ENCODE measurements at regions not wholly inside any gene's neighbourhood (a gene's known extent, or its start where the extent isn't known, plus 50 kb on each side); places are given as distances from the start of the nearest gene placed in this dataset.

DNA sequence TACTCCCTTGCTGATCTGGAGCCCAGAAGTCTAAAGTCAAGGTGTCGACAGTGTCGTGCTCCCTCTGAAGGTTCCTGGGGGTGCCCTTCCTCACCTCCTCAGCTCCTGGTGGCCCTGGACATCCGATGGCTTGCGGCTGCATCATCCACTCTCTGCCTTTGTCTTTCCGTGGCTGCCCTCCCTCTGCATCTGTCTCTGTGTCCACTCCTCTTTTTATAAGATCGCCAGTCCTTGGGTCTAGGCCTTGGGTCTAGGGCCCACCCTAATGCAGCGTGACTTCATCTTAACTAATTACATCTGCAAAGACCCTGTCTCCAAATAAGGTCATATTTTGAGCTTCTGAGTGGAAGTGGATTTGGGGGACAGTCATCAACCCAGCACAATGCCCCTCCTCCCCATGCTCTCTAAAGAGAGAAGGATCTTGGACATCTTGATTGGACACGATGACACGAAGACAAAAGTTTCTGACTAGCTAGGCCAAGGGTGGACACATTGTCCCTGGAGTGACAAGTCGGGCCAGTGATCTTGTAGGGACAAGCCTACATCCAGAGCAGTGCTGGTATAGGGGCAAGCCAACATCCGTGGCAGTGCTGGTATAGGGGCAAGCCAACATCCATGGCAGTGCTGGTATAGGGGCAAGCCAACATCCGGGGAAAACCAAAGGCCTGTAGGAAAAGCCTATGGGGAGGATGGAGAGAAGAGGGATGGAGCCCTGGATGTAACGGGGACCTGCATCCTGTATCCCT, 93.9 kb upstream of the DIO3 start:
- no peak for ATAC-seq (replicated peaks in 1 of 4)
- Histone ChIP-seq H3K4me1 (ENCODE audit: control insufficient read depth in 1 of 2, extremely low read depth in 1 of 2, insufficient read depth in 2 of 2, low read length in 2 of 2) (no peaks in the 10 kb centered on the region), H3K27ac (ENCODE audit: low read length) (no peak overlapping the region), H3K36me3 (ENCODE audit: control insufficient read depth in 2 of 2, extremely low read depth in 1 of 2, insufficient read depth in 1 of 2, low read length in 1 of 2) (no peaks in the 10 kb centered on the region), H3K9me3 (no peaks in the 10 kb centered on the region), H3K4me3 (ENCODE audit: control insufficient read depth in 1 of 2, extremely low read depth in 1 of 2, low read length in 1 of 2) (no peak overlapping the region), H3K27me3 (replicated peaks in 1 of 2; ENCODE audit: control insufficient read depth in 2 of 2, extremely low read depth in 1 of 2, insufficient read depth in 2 of 2, low read length in 1 of 2) (peaks cover 0 to 69% of the 10 kb centered on the region in 2 experiments)
- H3K27me3 Mint-ChIP-seq = peaks cover 7 to 9% of the 10 kb centered on the region in 2 donors
- no peaks in the 10 kb centered on the region for H3K36me3 Mint-ChIP-seq
- no peaks in the 10 kb centered on the region for H3K9me3 Mint-ChIP-seq
- POLR2A ChIA-PET = no interaction called here
- CTCF ChIA-PET = no interaction called here
- H3K4me1 Mint-ChIP-seq = no peaks in the 10 kb centered on the region
- H3K27ac Mint-ChIP-seq = no peak overlapping the region
- peak in 1 of 35 experiments; percentile 14 for DNase-seq
- WGBS (ENCODE audit: insufficient coverage) = 83% methylated on average over 9 of the region's 13 CpGs
- H3K4me3 Mint-ChIP-seq = no peak overlapping the region

DNA sequence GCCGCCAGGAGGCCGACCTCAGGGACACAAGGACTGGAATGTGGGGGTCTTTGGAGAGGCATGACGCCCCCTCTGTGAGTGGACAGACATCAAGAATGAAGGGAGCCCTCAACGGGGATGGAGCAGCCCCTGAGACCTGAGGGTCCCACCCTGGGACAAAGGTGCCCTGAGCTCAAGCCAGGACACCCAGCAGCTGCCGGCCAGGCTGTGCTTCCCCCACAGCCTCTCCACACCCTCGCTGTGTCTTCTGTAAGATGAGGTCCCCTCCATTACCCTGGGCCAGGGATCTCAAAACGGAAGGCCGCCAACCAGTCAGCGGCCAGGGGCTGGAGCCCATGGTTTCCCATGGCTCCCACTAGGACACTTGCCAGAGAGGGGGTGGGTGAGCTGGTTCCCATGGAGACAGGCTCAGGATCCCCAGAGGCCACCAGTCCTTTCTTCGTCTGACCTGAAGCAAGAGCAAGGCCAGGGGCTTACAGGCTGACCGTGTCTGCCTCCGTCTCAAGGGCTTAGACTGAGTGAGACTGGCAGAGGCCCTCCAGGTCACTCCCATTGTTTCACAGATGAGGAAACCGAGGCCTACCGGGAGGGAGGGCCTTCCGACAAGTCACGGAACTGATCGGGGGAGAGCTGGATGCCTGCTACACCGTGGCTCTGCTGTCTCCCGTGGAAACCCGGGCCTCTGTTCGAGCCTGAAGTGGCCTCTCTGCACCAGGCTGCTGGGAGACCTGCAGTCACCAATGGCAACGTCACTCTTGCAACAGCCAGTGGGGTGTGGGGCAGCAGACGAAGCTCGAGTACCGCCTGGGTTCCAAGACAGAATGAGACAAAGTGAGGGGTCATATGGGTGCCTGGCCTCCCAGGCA, 91.7 kb upstream of the DIO3 start:
- H3K27ac Mint-ChIP-seq = no peak overlapping the region
- no peak overlapping the region for H3K27ac ChIP-seq (ENCODE audit: low read length)
- ChIA-PET CTCF (no interaction called here), POLR2A (no interaction called here)
- H3K9me3 Mint-ChIP-seq = no peaks in the 10 kb centered on the region
- no peaks in the 10 kb centered on the region for H3K36me3 Mint-ChIP-seq
- ATAC-seq (replicated peaks in 1 of 4) (no peak), DNase-seq (no peak)
- no peaks in the 10 kb centered on the region for H3K36me3 ChIP-seq (ENCODE audit: control insufficient read depth in 2 of 2, extremely low read depth in 1 of 2, insufficient read depth in 1 of 2, low read length in 1 of 2)
- no peak overlapping the region for H3K4me3 ChIP-seq (ENCODE audit: control insufficient read depth in 1 of 2, extremely low read depth in 1 of 2, low read length in 1 of 2)
- H3K9me3 ChIP-seq = no peaks in the 10 kb centered on the region
- H3K4me1 ChIP-seq (ENCODE audit: control insufficient read depth in 1 of 2, extremely low read depth in 1 of 2, insufficient read depth in 2 of 2, low read length in 2 of 2) = no peaks in the 10 kb centered on the region
- 78% methylated on average over 18 of the region's 25 CpGs for WGBS (ENCODE audit: insufficient coverage)
- peaks cover 9 to 16% of the 10 kb centered on the region in 2 donors for H3K27me3 Mint-ChIP-seq
- peaks cover 0 to 64% of the 10 kb centered on the region in 2 experiments for H3K27me3 ChIP-seq (replicated peaks in 1 of 2; ENCODE audit: control insufficient read depth in 2 of 2, extremely low read depth in 1 of 2, insufficient read depth in 2 of 2, low read length in 1 of 2)
- no peaks in the 10 kb centered on the region for H3K4me1 Mint-ChIP-seq
- no peak overlapping the region for H3K4me3 Mint-ChIP-seq

DNA sequence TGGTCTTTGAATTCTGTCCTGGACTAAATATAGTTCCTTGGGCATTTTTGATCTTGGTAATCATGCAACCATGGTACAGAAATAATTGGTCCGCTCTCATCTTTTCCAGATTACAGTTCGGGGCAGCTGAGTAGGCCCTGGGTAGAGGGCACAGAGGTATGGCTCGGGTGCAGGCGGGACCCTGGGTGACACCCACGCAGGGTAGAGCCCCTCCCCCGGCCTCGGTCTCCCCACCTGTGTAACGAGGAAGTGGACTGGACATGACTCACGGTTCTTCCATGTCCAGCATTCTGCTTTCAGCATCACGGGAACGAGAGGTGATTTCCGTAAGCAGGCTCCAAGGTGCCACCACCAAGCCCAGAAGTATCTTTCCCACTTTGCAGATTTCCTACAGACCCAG, 91.0 kb upstream of the DIO3 start:
- no peak for DNase-seq
- no peaks in the 10 kb centered on the region for H3K4me1 Mint-ChIP-seq
- Histone ChIP-seq H3K4me1 (ENCODE audit: control insufficient read depth in 1 of 2, extremely low read depth in 1 of 2, insufficient read depth in 2 of 2, low read length in 2 of 2) (no peaks in the 10 kb centered on the region), H3K27ac (ENCODE audit: low read length) (no peak overlapping the region), H3K36me3 (ENCODE audit: control insufficient read depth in 2 of 2, extremely low read depth in 1 of 2, insufficient read depth in 1 of 2, low read length in 1 of 2) (no peaks in the 10 kb centered on the region), H3K4me3 (ENCODE audit: control insufficient read depth in 1 of 2, extremely low read depth in 1 of 2, low read length in 1 of 2) (no peak overlapping the region), H3K9me3 (no peaks in the 10 kb centered on the region), H3K27me3 (replicated peaks in 1 of 2; ENCODE audit: control insufficient read depth in 2 of 2, extremely low read depth in 1 of 2, insufficient read depth in 2 of 2, low read length in 1 of 2) (peaks cover 0 to 62% of the 10 kb centered on the region in 2 experiments)
- ChIA-PET POLR2A (no interaction called here), CTCF (no interaction called here)
- no peak overlapping the region for H3K27ac Mint-ChIP-seq
- H3K9me3 Mint-ChIP-seq = no peaks in the 10 kb centered on the region
- H3K27me3 Mint-ChIP-seq = peaks cover 9 to 14% of the 10 kb centered on the region in 2 donors
- 73% methylated on average over 12 of the region's 12 CpGs for WGBS (ENCODE audit: insufficient coverage)
- no peak overlapping the region for H3K4me3 Mint-ChIP-seq
- no peak for ATAC-seq (replicated peaks in 1 of 4)
- H3K36me3 Mint-ChIP-seq = no peaks in the 10 kb centered on the region

DNA sequence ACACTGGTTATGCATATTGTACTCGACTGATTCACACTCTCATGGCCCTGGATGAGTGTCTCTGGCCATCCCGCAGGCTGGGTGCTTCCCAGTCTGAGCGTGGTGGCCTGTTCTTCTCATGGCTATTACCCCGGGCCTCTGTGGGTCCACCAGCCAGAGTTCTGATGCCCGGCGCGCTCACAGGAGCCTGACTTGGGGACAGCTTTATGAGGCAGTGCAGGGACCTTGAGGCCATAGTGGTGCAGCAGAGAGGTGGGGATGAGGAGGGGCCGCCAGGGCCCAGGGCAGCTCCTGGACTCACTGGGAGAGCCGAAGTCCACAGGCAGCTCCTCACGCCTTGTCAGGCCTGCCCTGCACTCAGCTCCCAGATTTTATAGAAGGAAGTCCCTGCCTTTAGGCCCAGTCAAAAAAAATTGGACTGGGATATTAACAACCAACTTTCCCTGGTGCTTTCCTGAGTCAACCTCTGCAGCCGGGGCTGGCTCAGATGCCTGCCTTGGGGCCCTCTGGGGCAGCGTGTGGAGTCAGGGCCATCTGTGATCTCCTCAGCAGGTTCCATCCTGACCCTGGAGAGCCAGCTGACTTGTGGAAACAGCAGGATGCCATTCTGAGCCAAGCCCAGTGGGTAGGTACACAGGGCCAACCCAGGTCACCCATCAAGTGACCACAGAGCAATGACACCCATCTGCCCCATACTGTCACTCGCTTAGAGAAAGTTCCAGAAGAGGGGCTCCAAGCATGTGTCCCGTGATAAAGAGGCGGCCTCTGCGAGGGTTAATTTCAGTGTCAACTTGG, 89.4 kb upstream of the DIO3 start:
- DNase-seq (no peak), ATAC-seq (replicated peaks in 1 of 4) (no peak)
- Histone ChIP-seq H3K4me3 (ENCODE audit: control insufficient read depth in 1 of 2, extremely low read depth in 1 of 2, low read length in 1 of 2) (no peak overlapping the region), H3K9me3 (no peaks in the 10 kb centered on the region), H3K4me1 (ENCODE audit: control insufficient read depth in 1 of 2, extremely low read depth in 1 of 2, insufficient read depth in 2 of 2, low read length in 2 of 2) (no peaks in the 10 kb centered on the region), H3K36me3 (ENCODE audit: control insufficient read depth in 2 of 2, extremely low read depth in 1 of 2, insufficient read depth in 1 of 2, low read length in 1 of 2) (no peaks in the 10 kb centered on the region), H3K27ac (ENCODE audit: low read length) (no peak overlapping the region), H3K27me3 (replicated peaks in 1 of 2; ENCODE audit: control insufficient read depth in 2 of 2, extremely low read depth in 1 of 2, insufficient read depth in 2 of 2, low read length in 1 of 2) (peaks cover 0 to 59% of the 10 kb centered on the region in 2 experiments)
- Mint-ChIP-seq H3K4me3 (no peak overlapping the region), H3K27me3 (peaks cover 9 to 19% of the 10 kb centered on the region in 2 donors), H3K9me3 (no peaks in the 10 kb centered on the region), H3K4me1 (no peaks in the 10 kb centered on the region), H3K36me3 (no peaks in the 10 kb centered on the region), H3K27ac (no peak overlapping the region)
- WGBS (ENCODE audit: insufficient coverage) = 83% methylated on average over 12 of the region's 16 CpGs
- ChIA-PET CTCF (no interaction called here), POLR2A (no interaction called here)

DNA sequence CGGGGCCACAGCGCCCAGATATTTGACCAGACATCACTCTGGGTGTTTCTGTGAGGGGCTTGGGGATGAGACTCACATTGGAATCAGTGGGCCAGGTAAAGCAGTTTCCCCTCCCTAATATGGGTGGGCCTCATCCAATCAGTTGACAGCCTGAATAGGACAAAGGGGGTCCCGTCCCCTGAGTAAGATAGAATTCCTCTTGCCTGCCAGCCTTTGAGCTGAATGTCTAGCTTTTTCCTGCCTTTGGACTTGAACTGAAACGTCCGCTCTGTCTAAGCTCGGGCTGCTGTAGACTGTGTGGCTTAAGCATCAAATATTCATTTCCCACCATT, 88.8 kb upstream of the DIO3 start:
- Histone ChIP-seq H3K27ac (ENCODE audit: low read length) (no peak overlapping the region), H3K9me3 (no peaks in the 10 kb centered on the region), H3K4me3 (ENCODE audit: control insufficient read depth in 1 of 2, extremely low read depth in 1 of 2, low read length in 1 of 2) (no peak overlapping the region), H3K4me1 (ENCODE audit: control insufficient read depth in 1 of 2, extremely low read depth in 1 of 2, insufficient read depth in 2 of 2, low read length in 2 of 2) (no peaks in the 10 kb centered on the region), H3K36me3 (ENCODE audit: control insufficient read depth in 2 of 2, extremely low read depth in 1 of 2, insufficient read depth in 1 of 2, low read length in 1 of 2) (no peaks in the 10 kb centered on the region), H3K27me3 (replicated peaks in 1 of 2; ENCODE audit: control insufficient read depth in 2 of 2, extremely low read depth in 1 of 2, insufficient read depth in 2 of 2, low read length in 1 of 2) (peaks cover 0 to 61% of the 10 kb centered on the region in 2 experiments)
- WGBS (ENCODE audit: insufficient coverage) = 100% methylated on average over 1 of the region's 6 CpGs
- ChIA-PET CTCF (no interaction called here), POLR2A (no interaction called here)
- Mint-ChIP-seq H3K36me3 (no peaks in the 10 kb centered on the region), H3K27me3 (peaks cover 4 to 17% of the 10 kb centered on the region in 2 donors), H3K4me3 (no peak overlapping the region), H3K27ac (no peak overlapping the region), H3K9me3 (no peaks in the 10 kb centered on the region), H3K4me1 (no peaks in the 10 kb centered on the region)
- ATAC-seq (replicated peaks in 1 of 4) (no peak), DNase-seq (no peak)

DNA sequence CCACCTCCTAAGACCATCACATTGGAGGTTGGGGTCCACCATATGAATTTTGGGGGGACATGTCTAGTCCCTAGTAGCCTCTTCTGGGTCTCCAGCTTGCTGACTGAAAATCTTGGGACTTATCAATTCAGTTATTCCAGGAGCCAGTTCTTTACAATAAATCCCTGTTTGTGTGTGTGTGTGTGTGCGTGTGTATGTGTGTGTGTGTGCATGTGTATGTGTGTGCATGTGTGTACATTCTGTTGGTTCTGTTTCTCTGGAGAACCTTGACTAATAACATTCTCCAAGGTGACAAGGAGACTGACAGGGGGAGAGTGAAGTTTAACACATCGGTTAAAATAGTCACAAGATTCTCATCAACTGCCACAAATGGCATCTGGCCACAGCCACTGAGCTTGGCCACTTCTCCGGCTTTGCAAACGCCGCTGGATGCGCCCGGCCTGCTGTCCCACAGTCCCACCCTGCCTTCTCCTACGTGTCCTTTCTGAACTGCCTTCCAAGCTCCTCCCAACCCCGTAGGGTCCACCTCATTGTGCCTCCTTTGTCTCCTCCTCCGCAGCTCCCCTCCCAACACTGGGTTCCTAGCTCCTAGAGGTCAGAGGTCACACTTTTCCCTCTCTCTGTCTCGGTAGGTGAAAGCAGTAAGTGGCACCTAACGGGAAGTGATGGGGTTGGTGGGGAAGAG, 88.1 kb upstream of the DIO3 start:
- DNase-seq = no peak
- no peak overlapping the region for H3K4me3 ChIP-seq (ENCODE audit: control insufficient read depth in 1 of 2, extremely low read depth in 1 of 2, low read length in 1 of 2)
- no peak for ATAC-seq (replicated peaks in 1 of 4)
- peaks cover 4 to 17% of the 10 kb centered on the region in 2 donors for H3K27me3 Mint-ChIP-seq
- no peak overlapping the region for H3K27ac ChIP-seq (ENCODE audit: low read length)
- peaks cover 0 to 64% of the 10 kb centered on the region in 2 experiments for H3K27me3 ChIP-seq (replicated peaks in 1 of 2; ENCODE audit: control insufficient read depth in 2 of 2, extremely low read depth in 1 of 2, insufficient read depth in 2 of 2, low read length in 1 of 2)
- no peaks in the 10 kb centered on the region for H3K9me3 ChIP-seq
- no peaks in the 10 kb centered on the region for H3K9me3 Mint-ChIP-seq
- ChIA-PET CTCF (no interaction called here), POLR2A (no interaction called here)
- H3K4me1 Mint-ChIP-seq = no peaks in the 10 kb centered on the region
- 87% methylated on average over 6 of the region's 12 CpGs for WGBS (ENCODE audit: insufficient coverage)
- no peaks in the 10 kb centered on the region for H3K36me3 Mint-ChIP-seq
- no peak overlapping the region for H3K4me3 Mint-ChIP-seq
- no peak overlapping the region for H3K27ac Mint-ChIP-seq
- H3K36me3 ChIP-seq (ENCODE audit: control insufficient read depth in 2 of 2, extremely low read depth in 1 of 2, insufficient read depth in 1 of 2, low read length in 1 of 2) = no peaks in the 10 kb centered on the region
- H3K4me1 ChIP-seq (ENCODE audit: control insufficient read depth in 1 of 2, extremely low read depth in 1 of 2, insufficient read depth in 2 of 2, low read length in 2 of 2) = no peaks in the 10 kb centered on the region

Measured in T-cell (primary cell).